Osteoblast (primary cell): ENCODE measurements at regions not wholly inside any gene's neighbourhood (a gene's known extent, or its start where the extent isn't known, plus 50 kb on each side); places are given as distances from the start of the nearest gene placed in this dataset.
"Not testable (repeated sequence)": the region's sequence is repeated elsewhere in the genome, so short reads cannot be mapped to it uniquely, and the experiment has no call there.

Experiments used
- DNase-seq: peaks from one replicate; pipeline ENCODE4 v3.0.0; 2011; ENCODE audit warnings: low spot score, mixed read lengths; ENCODE audit not compliant: insufficient read length; ENCODE audit errors: missing footprints
- H2AFZ ChIP-seq: 2 replicates; pipeline ENCODE4 v1.6.0; 2011; ENCODE audit warnings: mild to moderate bottlenecking, low read length
- H3K27ac ChIP-seq: 2 replicates; pipeline ENCODE4 v1.5.1; 2011; ENCODE audit warnings: mild to moderate bottlenecking, low read depth, low read length, moderate library complexity
- H3K27me3 ChIP-seq: 2 replicates; pipeline ENCODE4 v1.6.0; 2012; ENCODE audit warnings: mild to moderate bottlenecking, control low read depth, inconsistent platforms, low read length, moderate library complexity; ENCODE audit not compliant: insufficient read depth
- H3K36me3 ChIP-seq: 2 replicates; pipeline ENCODE4 v1.5.1; 2011; ENCODE audit warnings: mild to moderate bottlenecking, low read length, control low read depth, moderate library complexity; ENCODE audit not compliant: insufficient read depth
- H3K4me1 ChIP-seq: 2 replicates; pipeline ENCODE4 v1.5.1; 2011; ENCODE audit warnings: mild to moderate bottlenecking, low read length, control low read depth, moderate library complexity; ENCODE audit not compliant: insufficient read depth
- H3K4me2 ChIP-seq: 2 replicates; pipeline ENCODE4 v1.6.0; 2011; ENCODE audit warnings: mild to moderate bottlenecking, low read length; ENCODE audit not compliant: insufficient read depth
- H3K4me3 ChIP-seq: fragments of 200-600 bp; sonication (generic); 3 replicates; pipeline ENCODE4 v1.5.1; 2012; ENCODE audit warnings: mild to moderate bottlenecking, low read length, inconsistent platforms; ENCODE audit not compliant: insufficient read depth
- H3K79me2 ChIP-seq: 2 replicates; pipeline ENCODE4 v1.6.0; 2012; ENCODE audit warnings: mild to moderate bottlenecking, low read length, control low read depth, inconsistent platforms; ENCODE audit not compliant: insufficient read depth
- H3K9me3 ChIP-seq: 2 replicates; pipeline ENCODE4 v1.5.1; 2011; ENCODE audit warnings: low read depth, low read length, control low read depth
- H4K20me1 ChIP-seq: 2 replicates; pipeline ENCODE4 v1.6.0; 2012; ENCODE audit warnings: mild to moderate bottlenecking, low read length, control low read depth; ENCODE audit not compliant: insufficient read depth
- CTCF ChIP-seq: IDR thresholded peaks from 2 replicates; pipeline ENCODE4 v1.5.1; 2011; ENCODE audit warnings: mild to moderate bottlenecking, low read depth, low read length, moderate library complexity; ENCODE audit errors: extremely low read depth

GRCh38 chr14:23895053-23895419, 58.5 kb upstream of the DHRS4 start:
- H3K36me3 ChIP-seq = no peaks in the 10 kb centered on the region
- no peak for DNase-seq
- H4K20me1 ChIP-seq = no peaks in the 10 kb centered on the region
- no peak overlapping the region for H3K4me2 ChIP-seq
- no peaks in the 10 kb centered on the region for H3K4me1 ChIP-seq
- no peak for TF ChIP-seq CTCF
- no peaks in the 10 kb centered on the region for H3K27me3 ChIP-seq
- H3K79me2 ChIP-seq = no peaks in the 10 kb centered on the region
- H3K27ac ChIP-seq = no peak overlapping the region
- no peaks in the 10 kb centered on the region for H3K9me3 ChIP-seq
- no peak overlapping the region for H3K4me3 ChIP-seq
- no peak overlapping the region for H2AFZ ChIP-seq

DNA sequence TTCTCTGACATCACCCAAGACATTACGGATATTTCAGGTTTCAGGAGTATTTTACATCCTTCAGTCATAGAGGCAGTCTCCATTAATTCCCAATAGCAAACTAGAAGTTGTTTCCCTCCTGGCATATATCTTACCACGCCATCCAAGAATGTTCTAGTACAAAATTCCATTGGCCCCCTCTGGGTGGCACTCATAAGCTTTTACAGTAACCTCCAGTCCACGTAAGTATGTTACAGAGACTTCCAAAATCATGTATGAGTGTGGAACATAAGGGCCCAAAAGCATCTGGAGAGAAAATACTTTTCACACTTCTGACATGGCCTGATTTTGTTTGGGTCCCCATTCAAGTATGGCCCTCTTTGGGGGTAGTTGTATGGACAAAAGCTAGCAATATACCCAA, 58.1 kb upstream of the DHRS4 start:
- Histone ChIP-seq H3K4me2 (no peak overlapping the region), H3K27me3 (no peaks in the 10 kb centered on the region), H2AFZ (no peak overlapping the region), H4K20me1 (no peaks in the 10 kb centered on the region), H3K79me2 (no peaks in the 10 kb centered on the region), H3K4me3 (no peak overlapping the region), H3K4me1 (no peaks in the 10 kb centered on the region), H3K36me3 (no peaks in the 10 kb centered on the region), H3K27ac (no peak overlapping the region), H3K9me3 (no peaks in the 10 kb centered on the region)
- peak; percentile 31 for TF ChIP-seq CTCF
- peak; percentile 66 for DNase-seq

- Histone ChIP-seq H3K4me1 (no peaks in the 10 kb centered on the region), H3K27me3 (no peaks in the 10 kb centered on the region), H4K20me1 (no peaks in the 10 kb centered on the region), H3K27ac (no peak overlapping the region), H3K79me2 (no peaks in the 10 kb centered on the region), H3K4me2 (no peak overlapping the region), H3K36me3 (no peaks in the 10 kb centered on the region), H3K9me3 (no peaks in the 10 kb centered on the region), H2AFZ (no peak overlapping the region), H3K4me3 (no peak overlapping the region)
- no peak for TF ChIP-seq CTCF
- DNase-seq = no peak
Observed at GRCh38 chr14:23896609-23897153, 56.9 kb upstream of the DHRS4 start.

GRCh38 chr14:23897291-23897690, 56.3 kb upstream of the DHRS4 start:
- H3K27ac ChIP-seq, H3K36me3 ChIP-seq, H2AFZ ChIP-seq, H3K4me2 ChIP-seq, H3K4me1 ChIP-seq, H3K27me3 ChIP-seq, H3K4me3 ChIP-seq, H3K9me3 ChIP-seq, H4K20me1 ChIP-seq, DNase-seq, H3K79me2 ChIP-seq: not testable (repeated sequence)

DNA sequence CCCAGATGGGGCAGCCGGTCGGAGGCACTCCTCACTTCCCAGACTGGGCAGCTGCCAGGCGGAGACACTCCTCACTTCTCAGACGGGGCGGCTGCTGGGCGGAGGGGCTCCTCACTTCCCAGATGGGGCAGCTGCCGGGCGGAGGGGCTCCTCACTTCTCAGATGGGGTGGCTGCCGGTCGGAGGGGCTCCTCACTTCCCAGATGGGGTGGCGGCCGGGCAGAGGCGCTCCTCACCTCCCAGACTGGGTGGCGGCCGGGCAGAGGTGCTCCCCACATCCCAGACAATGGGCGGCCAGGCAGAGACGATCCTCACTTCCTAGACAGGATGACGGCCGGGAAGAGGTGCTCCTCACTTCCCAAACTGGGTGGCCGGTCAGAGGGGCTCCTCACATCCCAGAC, 55.2 kb upstream of the DHRS4 start:
- H3K36me3 ChIP-seq, H3K27ac ChIP-seq, H3K4me1 ChIP-seq, H4K20me1 ChIP-seq, H3K79me2 ChIP-seq, H3K27me3 ChIP-seq, DNase-seq, H3K4me3 ChIP-seq, H2AFZ ChIP-seq, H3K4me2 ChIP-seq, H3K9me3 ChIP-seq: not testable (repeated sequence)
